ENCODE measurements at regions not wholly inside any gene's neighbourhood (a gene's known extent, or its start where the extent isn't known, plus 50 kb on each side); places are given as distances from the start of the nearest gene placed in this dataset.

DNA sequence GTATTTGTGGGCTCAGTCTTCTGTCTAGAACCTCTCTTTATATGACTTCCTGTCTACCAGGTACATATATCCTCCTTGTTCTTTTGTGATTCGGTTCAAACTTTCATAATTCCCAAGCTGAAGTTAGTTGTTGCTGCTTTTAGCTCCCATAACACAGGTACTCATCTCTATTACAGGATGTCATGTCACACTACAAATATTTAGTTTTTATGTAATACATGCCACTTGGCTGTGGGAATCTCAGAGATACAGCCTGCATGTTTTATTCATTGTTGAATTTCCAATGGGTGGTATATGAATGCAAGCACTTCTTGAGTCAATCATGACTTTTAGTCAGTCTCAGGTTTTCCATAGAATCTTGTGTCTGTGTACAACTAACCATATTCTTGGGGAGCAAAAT lies 122.7 kb downstream of the SINHCAF start:
- no peak overlapping the region for H3K4me2 ChIP-seq (ENCODE audit: low read length)
- H3K9ac ChIP-seq (ENCODE audit: low read length): no peak overlapping the region
- H3K36me3 ChIP-seq (ENCODE audit: control insufficient read depth in 1 of 2, insufficient read depth in 2 of 2, low read length in 2 of 2): no peaks in the 10 kb centered on the region
- H3K4me1 ChIP-seq (ENCODE audit: control insufficient read depth in 1 of 2, insufficient read depth in 2 of 2, low read length in 2 of 2): peaks cover 0 to 3% of the 10 kb centered on the region in 2 experiments
- H3K23ac ChIP-seq (ENCODE audit: low read length): no peak overlapping the region
- H3K79me1 ChIP-seq (ENCODE audit: low read length): no peaks in the 10 kb centered on the region
- H2AK5ac ChIP-seq (ENCODE audit: low read length): no peak overlapping the region
- no peak overlapping the region for H4K91ac ChIP-seq (ENCODE audit: low read depth, low read length)
- no peak overlapping the region for H3K4ac ChIP-seq (ENCODE audit: low read depth, low read length)
- no peak overlapping the region for H2BK120ac ChIP-seq (ENCODE audit: insufficient read depth, low read length, poor library complexity)
- no peak overlapping the region for H2BK12ac ChIP-seq (ENCODE audit: low read length)
- H4K12ac ChIP-seq (ENCODE audit: low read depth, low read length): no peak overlapping the region
- no peak overlapping the region for H3K4me3 ChIP-seq (ENCODE audit: low read depth, low read length)
- H3K18ac ChIP-seq (ENCODE audit: low read length): no peak overlapping the region
- no peaks in the 10 kb centered on the region for H3K27me3 ChIP-seq (ENCODE audit: insufficient read depth, low read length)
- DNase-seq: no peak
- H2BK5ac ChIP-seq (ENCODE audit: low read depth, low read length, poor library complexity): no peak overlapping the region
- no peak overlapping the region for H3K14ac ChIP-seq (ENCODE audit: low read length)
- H2AFZ ChIP-seq (ENCODE audit: insufficient read depth, low read length, poor library complexity): no peak overlapping the region
- H4K8ac ChIP-seq (ENCODE audit: low read depth, low read length): no peak overlapping the region
- H3K79me2 ChIP-seq (ENCODE audit: control insufficient read depth, insufficient read depth, low read length, poor library complexity): no peaks in the 10 kb centered on the region
- no peak overlapping the region for H3K27ac ChIP-seq (ENCODE audit: low read depth, low read length)
- no CpG with 5 or more reads among the region's 1 CpG for WGBS (ENCODE audit: extremely low coverage, insufficient coverage, insufficient read length)
- no peaks in the 10 kb centered on the region for H3K9me3 ChIP-seq (ENCODE audit: insufficient read depth, low read depth, low read length)

DNA sequence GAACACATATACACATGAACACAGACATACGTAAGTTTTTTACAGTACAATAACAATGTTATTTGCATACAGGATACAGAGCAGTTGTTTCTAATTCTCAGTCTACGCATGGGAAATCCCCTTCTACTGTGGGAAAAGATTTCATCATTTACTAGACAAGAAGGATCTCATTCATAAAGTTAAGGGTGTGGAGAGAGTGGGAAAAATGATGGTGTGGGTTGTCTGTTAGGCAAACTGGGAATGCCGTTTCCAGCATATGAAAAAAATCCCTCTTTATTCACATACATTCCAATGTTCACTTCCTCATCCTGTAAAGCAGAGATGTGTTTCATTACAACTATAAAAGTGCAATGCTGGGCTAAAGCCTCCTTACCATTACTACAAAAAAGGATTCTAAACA lies 120.9 kb downstream of the SINHCAF start:
- Histone ChIP-seq H2AK5ac (ENCODE audit: low read length) (no peak overlapping the region), H3K23ac (ENCODE audit: low read length) (no peak overlapping the region), H2AFZ (ENCODE audit: insufficient read depth, low read length, poor library complexity) (no peak overlapping the region), H3K18ac (ENCODE audit: low read length) (no peak overlapping the region), H2BK12ac (ENCODE audit: low read length) (no peak overlapping the region), H3K4me2 (ENCODE audit: low read length) (no peak overlapping the region), H2BK5ac (ENCODE audit: low read depth, low read length, poor library complexity) (no peak overlapping the region), H3K4me1 (ENCODE audit: control insufficient read depth in 1 of 2, insufficient read depth in 2 of 2, low read length in 2 of 2) (peaks cover 0 to 3% of the 10 kb centered on the region in 2 experiments), H4K12ac (ENCODE audit: low read depth, low read length) (no peak overlapping the region), H3K9ac (ENCODE audit: low read length) (no peak overlapping the region), H2BK120ac (ENCODE audit: insufficient read depth, low read length, poor library complexity) (no peak overlapping the region), H4K8ac (ENCODE audit: low read depth, low read length) (no peak overlapping the region), H3K36me3 (ENCODE audit: control insufficient read depth in 1 of 2, insufficient read depth in 2 of 2, low read length in 2 of 2) (no peaks in the 10 kb centered on the region), H3K4me3 (ENCODE audit: low read depth, low read length) (no peak overlapping the region), H4K91ac (ENCODE audit: low read depth, low read length) (no peak overlapping the region), H3K79me1 (ENCODE audit: low read length) (no peaks in the 10 kb centered on the region), H3K14ac (ENCODE audit: low read length) (no peak overlapping the region), H3K9me3 (ENCODE audit: insufficient read depth, low read depth, low read length) (no peaks in the 10 kb centered on the region), H3K79me2 (ENCODE audit: control insufficient read depth, insufficient read depth, low read length, poor library complexity) (no peaks in the 10 kb centered on the region), H3K27me3 (ENCODE audit: insufficient read depth, low read length) (no peaks in the 10 kb centered on the region), H3K4ac (ENCODE audit: low read depth, low read length) (no peak overlapping the region), H3K27ac (ENCODE audit: low read depth, low read length) (no peak overlapping the region)
- DNase-seq: no peak
- no CpG with 5 or more reads among the region's 3 CpGs for WGBS (ENCODE audit: extremely low coverage, insufficient coverage, insufficient read length)

DNA sequence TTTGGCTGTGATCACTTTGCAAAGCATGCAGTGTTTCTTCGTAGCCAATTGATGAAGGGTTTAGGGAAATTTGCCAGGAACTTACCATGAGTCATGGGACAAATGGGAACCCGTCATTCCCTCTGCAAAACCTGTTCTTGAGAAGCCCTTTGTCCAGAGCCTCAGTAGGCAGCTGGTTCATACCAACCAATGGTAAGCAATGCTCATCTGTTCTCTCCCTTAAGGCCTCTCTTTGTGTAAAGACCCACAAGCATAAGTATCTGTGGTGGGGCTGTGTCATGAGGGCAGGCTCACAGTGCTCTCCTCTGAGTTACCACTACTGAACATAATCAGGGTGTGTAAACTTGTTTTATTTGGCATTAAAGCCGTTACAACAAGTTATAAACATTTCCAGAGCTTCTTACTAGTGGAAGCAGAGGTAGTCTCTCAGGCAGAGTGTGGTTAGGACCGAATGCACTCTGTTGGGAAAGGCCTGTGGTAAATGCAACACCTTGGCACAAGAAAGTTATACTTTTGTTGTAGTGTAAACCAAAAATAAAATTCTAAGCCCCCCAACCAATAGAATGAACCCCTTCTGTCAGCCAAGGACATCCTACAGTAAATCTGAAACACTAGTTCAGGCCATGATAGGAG lies 119.8 kb downstream of the SINHCAF start:
- Histone ChIP-seq H4K8ac (ENCODE audit: low read depth, low read length) (peak overlapping the region; percentile 9), H4K91ac (ENCODE audit: low read depth, low read length) (no peak overlapping the region), H3K27ac (ENCODE audit: low read depth, low read length) (no peak overlapping the region), H3K9ac (ENCODE audit: low read length) (no peak overlapping the region), H2BK5ac (ENCODE audit: low read depth, low read length, poor library complexity) (no peak overlapping the region), H3K4me1 (ENCODE audit: control insufficient read depth in 1 of 2, insufficient read depth in 2 of 2, low read length in 2 of 2) (peaks cover 0 to 3% of the 10 kb centered on the region in 2 experiments), H2BK120ac (ENCODE audit: insufficient read depth, low read length, poor library complexity) (peak overlapping the region; percentile 46), H3K9me3 (ENCODE audit: insufficient read depth, low read depth, low read length) (no peaks in the 10 kb centered on the region), H3K23ac (ENCODE audit: low read length) (no peak overlapping the region), H3K79me1 (ENCODE audit: low read length) (no peaks in the 10 kb centered on the region), H3K27me3 (ENCODE audit: insufficient read depth, low read length) (no peaks in the 10 kb centered on the region), H4K12ac (ENCODE audit: low read depth, low read length) (no peak overlapping the region), H3K18ac (ENCODE audit: low read length) (no peak overlapping the region), H3K4me3 (ENCODE audit: low read depth, low read length) (no peak overlapping the region), H3K14ac (ENCODE audit: low read length) (no peak overlapping the region), H3K36me3 (ENCODE audit: control insufficient read depth in 1 of 2, insufficient read depth in 2 of 2, low read length in 2 of 2) (no peaks in the 10 kb centered on the region), H3K4ac (ENCODE audit: low read depth, low read length) (no peak overlapping the region), H2AFZ (ENCODE audit: insufficient read depth, low read length, poor library complexity) (no peak overlapping the region), H3K79me2 (ENCODE audit: control insufficient read depth, insufficient read depth, low read length, poor library complexity) (no peaks in the 10 kb centered on the region), H3K4me2 (ENCODE audit: low read length) (no peak overlapping the region), H2AK5ac (ENCODE audit: low read length) (no peak overlapping the region), H2BK12ac (ENCODE audit: low read length) (no peak overlapping the region)
- no CpG with 5 or more reads among the region's 4 CpGs for WGBS (ENCODE audit: extremely low coverage, insufficient coverage, insufficient read length)
- DNase-seq: peak in 1 of 2 donors; percentile 53

DNA sequence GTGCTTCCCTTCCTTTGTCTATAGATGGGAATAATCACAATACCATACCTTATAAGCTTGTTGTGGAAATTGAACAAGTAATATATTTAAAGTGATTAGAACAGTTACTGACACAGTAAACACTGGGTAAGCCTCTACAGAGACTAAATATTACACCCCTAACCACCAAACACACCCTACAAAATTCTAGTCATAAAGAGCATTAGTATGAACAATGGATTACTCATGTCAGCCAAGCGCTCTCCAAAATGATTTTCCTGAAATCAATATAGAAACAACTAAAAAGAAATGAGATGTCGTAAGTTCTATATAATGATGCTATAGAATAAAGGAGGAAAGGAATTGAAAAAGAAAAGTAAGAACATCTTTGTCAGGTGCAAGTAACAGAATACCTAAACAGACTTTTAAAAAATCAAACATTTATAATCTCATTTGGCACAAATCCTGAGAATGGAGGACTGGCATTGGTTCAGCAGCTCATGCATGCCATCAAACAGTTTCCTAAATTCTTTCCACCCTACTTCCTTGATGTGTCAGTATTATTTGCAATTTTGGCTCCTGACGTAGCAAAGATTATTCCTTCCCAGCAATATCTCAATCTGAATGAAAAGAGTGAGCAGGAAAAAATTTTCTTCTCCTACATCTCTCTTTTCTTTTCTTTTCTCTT lies 118.0 kb downstream of the SINHCAF start:
- no peak overlapping the region for H3K9ac ChIP-seq (ENCODE audit: low read length)
- H4K8ac ChIP-seq (ENCODE audit: low read depth, low read length): no peak overlapping the region
- no peak overlapping the region for H2BK120ac ChIP-seq (ENCODE audit: insufficient read depth, low read length, poor library complexity)
- no CpG with 5 or more reads among the region's 3 CpGs for WGBS (ENCODE audit: extremely low coverage, insufficient coverage, insufficient read length)
- H3K27me3 ChIP-seq (ENCODE audit: insufficient read depth, low read length): no peaks in the 10 kb centered on the region
- H3K4me2 ChIP-seq (ENCODE audit: low read length): no peak overlapping the region
- H3K4me1 ChIP-seq (ENCODE audit: control insufficient read depth in 1 of 2, insufficient read depth in 2 of 2, low read length in 2 of 2): peaks cover 0 to 3% of the 10 kb centered on the region in 2 experiments
- H4K91ac ChIP-seq (ENCODE audit: low read depth, low read length): no peak overlapping the region
- H3K18ac ChIP-seq (ENCODE audit: low read length): no peak overlapping the region
- H3K4ac ChIP-seq (ENCODE audit: low read depth, low read length): no peak overlapping the region
- no peak overlapping the region for H2BK5ac ChIP-seq (ENCODE audit: low read depth, low read length, poor library complexity)
- no peak overlapping the region for H3K4me3 ChIP-seq (ENCODE audit: low read depth, low read length)
- no peaks in the 10 kb centered on the region for H3K79me1 ChIP-seq (ENCODE audit: low read length)
- H2AFZ ChIP-seq (ENCODE audit: insufficient read depth, low read length, poor library complexity): no peak overlapping the region
- no peak overlapping the region for H3K27ac ChIP-seq (ENCODE audit: low read depth, low read length)
- no peak for DNase-seq
- no peak overlapping the region for H2AK5ac ChIP-seq (ENCODE audit: low read length)
- H2BK12ac ChIP-seq (ENCODE audit: low read length): no peak overlapping the region
- H3K79me2 ChIP-seq (ENCODE audit: control insufficient read depth, insufficient read depth, low read length, poor library complexity): no peaks in the 10 kb centered on the region
- no peaks in the 10 kb centered on the region for H3K9me3 ChIP-seq (ENCODE audit: insufficient read depth, low read depth, low read length)
- no peak overlapping the region for H4K12ac ChIP-seq (ENCODE audit: low read depth, low read length)
- H3K36me3 ChIP-seq (ENCODE audit: control insufficient read depth in 1 of 2, insufficient read depth in 2 of 2, low read length in 2 of 2): no peaks in the 10 kb centered on the region
- no peak overlapping the region for H3K23ac ChIP-seq (ENCODE audit: low read length)
- no peak overlapping the region for H3K14ac ChIP-seq (ENCODE audit: low read length)
